NCI-H69 (cell line): ENCODE measurements at regions not wholly inside any gene's neighbourhood (a gene's known extent, or its start where the extent isn't known, plus 50 kb on each side); places are given as distances from the start of the nearest gene placed in this dataset.

Experiments
- DNase-seq: peaks from one replicate; lab custom pipeline; 2025; lab: John Stamatoyannopoulos, UW

DNA sequence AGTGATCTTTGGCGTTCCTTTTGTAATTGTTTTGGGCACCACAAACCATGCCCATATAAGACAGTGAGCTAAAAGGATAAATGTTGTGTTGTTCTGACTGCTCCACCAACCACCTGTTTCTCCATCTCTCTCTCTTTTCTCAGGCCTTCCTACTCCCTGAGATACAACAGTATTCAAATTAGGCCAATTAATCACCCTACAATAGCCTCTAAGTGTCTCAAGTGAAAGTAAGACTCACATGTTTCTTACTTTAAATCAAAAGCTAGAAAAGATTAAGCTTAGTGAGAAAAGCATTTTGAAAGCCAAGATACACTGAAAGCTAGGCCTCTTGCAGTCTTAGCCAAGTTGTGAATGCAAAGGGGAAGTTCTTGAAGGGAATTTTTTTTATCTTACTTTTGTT is 268.8 kb upstream of the NREP start:
- no peak for DNase-seq

DNA sequence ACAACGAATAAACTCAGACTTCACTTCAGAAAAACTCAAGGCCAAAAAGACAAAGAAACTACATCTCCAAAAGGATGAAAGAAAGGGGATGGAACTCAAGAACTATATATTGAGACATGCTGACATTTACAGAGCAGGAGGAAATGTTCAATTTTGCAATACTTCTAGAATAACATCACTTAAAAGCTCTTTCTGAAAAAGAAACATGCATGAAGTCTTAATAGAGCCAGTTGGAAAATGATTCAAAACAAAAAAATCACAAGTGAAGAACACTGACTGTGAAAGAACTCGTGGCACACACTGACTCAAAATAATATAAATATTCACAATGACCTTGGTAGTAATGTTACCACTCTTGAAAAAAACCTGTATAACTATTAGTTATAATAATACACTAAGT is 267.8 kb upstream of the NREP start:
- DNase-seq, result no peak

GRCh38 chr5:112024221-112024620 is 267.2 kb upstream of the NREP start:
- DNase-seq, result no peak

DNA sequence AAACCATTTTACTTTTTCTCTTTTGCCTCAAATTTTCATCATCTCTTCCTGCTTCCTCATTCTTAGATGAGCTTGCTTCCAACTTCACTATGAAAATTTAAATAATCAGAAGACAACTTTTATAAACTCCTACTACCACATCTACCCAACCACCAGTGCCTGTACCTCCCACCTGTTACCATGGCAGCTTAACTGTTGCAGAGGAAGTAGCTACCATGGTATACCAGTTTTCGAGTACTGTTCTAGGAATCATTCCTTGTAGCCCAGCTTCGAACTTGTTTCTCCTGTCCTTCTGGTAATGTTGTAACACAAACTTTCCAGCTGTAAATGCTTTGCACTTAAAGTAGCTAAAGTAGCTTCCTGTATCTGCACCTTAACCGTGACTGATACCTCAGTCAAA is 266.8 kb upstream of the NREP start:
- no peak for DNase-seq

DNA sequence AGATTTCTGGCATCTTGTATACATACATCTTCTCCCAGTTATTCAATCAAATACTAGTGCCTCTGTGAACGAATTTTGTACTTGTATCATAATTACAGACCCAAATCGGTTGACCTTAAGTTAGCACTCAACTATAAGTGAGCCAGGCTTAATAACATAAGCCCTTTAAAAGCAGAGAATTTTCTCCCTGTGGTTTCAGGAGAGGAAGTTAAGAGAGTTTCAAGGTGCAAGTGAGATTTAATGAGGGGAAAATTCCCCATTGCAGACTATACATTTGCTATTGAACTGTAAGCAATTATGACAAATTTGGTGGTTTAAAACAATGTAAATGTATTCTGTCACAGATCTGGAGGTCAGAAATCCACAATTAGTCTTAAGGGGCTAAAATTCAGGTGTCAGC is 261.9 kb upstream of the NREP start:
- DNase-seq, result no peak

GRCh38 chr5:112016980-112017379 is 260.0 kb upstream of the NREP start:
- no peak for DNase-seq

- DNase-seq, result no peak
Observed at GRCh38 chr5:112014783-112015395, 257.9 kb upstream of the NREP start.

GRCh38 chr5:112013660-112014059 is 256.7 kb upstream of the NREP start:
- DNase-seq, result no peak

DNA sequence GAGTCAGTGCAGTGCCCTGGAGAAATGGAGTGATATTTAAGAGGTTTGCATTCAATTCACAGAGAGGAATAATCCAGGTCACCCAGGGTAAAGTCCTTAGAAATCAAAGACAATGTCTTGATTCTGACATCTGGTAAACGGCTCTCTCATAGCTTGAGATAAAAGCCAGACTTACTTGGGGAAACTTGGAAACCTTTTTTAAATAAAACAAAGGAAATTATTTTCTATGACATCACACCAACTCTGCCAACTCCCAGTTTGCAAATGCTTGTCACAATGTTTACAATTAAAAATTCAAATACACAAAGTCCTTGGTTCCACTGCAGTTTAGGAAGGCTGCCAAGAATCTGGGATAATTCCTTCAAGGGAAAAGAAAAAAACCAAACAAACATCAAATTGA is 255.1 kb upstream of the NREP start:
- no peak for DNase-seq

DNA sequence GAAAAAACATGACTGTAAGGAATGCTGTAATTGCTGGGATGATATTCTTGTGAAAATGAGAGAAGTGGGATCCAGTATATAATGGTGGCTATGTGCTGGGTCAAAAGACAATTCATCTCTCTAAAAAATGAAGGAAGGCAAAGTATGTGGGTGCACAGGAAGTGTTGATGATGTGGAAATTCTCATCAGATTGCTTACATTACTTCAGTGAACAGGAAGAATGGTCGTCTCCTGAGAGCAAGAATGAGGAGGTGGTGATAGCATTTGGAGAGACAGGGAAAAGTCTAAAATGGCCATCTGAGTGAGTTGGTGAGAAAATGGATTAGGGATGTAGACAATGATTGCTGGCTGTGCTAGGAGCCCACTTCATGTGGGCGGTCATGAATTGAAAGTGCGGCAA is 253.5 kb upstream of the NREP start:
- DNase-seq, result no peak

- DNase-seq, result no peak
Observed at GRCh38 chr5:112006721-112007120, 249.7 kb upstream of the NREP start.

DNA sequence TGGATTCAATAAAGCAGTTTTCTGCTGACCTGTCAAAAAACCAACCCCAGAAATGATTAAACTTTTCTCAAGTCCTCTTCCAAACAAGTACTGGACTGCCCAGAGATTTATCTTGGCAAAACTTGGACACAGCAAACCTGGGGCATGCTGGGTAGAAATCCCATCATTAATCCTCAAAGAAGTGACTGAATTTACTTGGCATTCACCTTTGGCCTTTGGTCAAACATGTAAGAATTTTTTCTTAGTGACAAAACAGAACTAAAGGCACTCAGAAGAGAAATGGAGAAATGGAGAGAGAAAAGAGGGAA is 248.6 kb upstream of the NREP start:
- no peak for DNase-seq

- no peak for DNase-seq
Observed at GRCh38 chr5:112004867-112005622, 248.1 kb upstream of the NREP start.

DNA sequence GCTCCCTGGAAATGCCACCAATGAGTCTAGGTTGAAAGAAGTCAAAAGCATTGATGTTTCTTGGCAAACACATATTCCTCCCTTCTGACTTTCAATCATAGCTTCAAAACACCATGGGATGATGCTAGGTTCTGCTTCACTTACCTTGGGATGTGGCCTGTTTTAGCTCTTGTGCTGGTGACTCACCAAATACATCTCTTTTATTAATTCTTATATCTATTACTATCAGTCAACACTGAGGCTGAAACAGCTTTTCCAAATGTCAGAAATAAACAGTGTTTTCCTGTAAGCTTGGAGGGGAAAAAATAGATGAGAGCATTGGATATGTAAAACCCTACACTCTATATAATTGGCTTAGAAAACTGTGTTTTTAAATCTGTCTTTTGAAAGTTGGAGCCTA is 245.4 kb upstream of the NREP start:
- no peak for DNase-seq

DNA sequence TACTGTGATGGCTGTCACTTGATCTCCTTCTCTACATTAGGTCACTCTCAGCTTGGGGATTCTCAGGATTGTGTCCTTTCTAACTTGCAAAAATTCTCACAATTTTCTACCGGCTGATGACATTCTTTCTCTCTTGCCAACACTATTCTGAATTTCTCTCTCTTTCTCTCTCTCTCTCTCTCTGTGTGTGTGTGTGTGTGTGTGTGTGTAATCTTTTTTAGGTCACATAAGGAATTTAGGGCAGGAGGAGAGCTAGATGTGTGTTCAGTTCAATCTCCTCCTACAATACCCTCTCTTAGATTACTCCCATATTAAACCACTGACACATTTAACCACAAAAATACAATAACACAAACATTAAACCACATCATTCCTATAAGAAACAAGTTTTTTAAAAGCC is 242.3 kb upstream of the NREP start:
- DNase-seq, result no peak

DNA sequence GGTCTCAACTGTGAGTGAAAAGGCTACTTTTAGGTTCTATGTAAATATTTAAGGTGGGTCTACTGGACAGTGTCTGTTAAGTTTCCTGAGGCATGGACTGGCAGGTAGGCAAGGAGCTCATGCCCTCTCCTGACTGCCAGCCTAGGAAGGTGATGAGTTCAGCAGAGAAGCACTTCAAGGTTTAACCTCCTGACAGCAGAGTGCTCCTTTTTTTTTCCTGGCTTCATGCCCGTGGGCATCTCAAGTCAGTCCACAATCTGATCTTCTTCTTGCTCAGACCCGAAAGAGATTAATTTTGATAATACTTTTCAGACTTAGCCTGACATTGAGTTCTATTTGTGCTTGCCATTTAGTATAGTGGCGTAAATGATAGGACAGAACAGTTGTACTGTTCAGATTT is 241.9 kb upstream of the NREP start:
- DNase-seq, result no peak

DNA sequence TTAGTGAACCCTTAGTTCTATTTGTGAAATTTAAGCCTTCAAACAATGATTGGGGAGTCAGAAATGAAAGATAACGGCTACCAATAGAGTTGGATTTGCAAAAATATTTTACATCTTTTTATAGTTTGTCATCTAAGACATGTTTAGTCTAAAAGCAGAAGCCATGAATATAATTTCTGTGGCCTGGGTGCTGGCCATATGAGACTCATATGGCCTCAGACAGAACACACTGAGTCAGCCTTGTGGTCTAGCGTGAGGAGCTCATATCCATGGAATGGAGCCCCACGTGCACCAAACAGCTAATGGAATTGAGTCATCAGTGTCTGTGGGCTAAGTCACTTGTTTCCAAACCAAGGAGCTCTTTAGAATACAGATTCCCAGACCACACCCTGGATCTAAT is 240.7 kb upstream of the NREP start:
- DNase-seq, result no peak

DNA sequence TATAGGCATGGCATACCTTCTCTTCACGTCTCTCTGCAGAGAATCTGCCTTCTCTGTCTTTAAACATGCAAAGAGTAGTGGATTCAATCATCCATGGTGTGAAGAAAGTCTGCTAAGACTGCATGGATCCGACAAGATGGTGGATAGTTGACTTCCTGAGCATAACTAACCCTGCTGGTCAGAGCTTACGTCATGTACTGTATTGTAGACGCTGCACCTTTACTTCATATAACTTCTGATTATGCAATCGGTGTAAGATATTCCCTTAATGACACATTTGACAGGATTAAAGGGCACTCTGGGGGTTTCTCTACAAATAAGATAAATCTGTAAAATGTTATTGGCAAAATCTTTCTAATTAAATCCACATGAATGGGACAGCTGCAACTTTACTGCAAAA is 240.3 kb upstream of the NREP start:
- no peak for DNase-seq

GRCh38 chr5:111996574-111996973 is 239.6 kb upstream of the NREP start:
- DNase-seq, result no peak

DNA sequence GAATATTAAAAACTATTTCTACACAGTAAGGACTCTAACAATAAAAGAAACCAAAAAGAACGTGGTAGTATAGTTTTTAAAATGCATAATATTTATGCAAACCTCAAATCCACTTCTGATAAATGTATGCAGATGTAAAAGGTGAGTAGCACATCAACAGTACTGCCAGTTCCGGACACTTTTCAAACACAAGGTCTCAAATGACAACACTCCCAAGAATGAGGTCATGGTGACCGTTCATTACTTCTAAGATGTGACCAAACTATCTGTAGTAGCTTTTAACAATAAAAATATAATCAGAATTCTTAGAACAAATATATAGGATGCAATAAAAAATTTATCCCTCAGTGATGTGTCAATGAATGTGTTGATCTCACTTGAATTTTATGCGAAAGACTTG is 238.7 kb upstream of the NREP start:
- no peak for DNase-seq

- no peak for DNase-seq
Observed at GRCh38 chr5:111993242-111993641, 236.2 kb upstream of the NREP start.

DNA sequence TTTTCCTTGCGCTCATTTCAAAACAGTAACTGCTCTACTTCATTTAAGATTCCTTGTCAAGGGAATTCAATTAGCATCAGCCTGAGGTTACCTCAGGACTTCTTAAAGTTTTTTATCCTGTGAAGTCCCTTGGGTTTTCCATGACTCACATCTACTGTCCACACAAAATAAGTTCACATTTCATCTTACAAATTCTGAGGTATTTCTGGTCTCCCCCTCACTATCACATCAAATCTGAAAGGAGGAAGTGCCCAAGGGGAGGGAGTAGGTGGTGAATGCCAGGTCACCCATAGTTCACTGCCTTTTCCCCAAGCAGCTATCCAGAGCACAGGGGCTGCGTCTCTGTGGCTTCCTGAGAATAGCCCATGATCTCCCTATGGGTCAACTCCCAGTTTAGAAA is 227.1 kb upstream of the NREP start:
- no peak for DNase-seq

- DNase-seq, result no peak
Observed at GRCh38 chr5:111983459-111983858, 226.5 kb upstream of the NREP start.

- no peak for DNase-seq
Observed at GRCh38 chr5:111977436-111977829, 220.4 kb upstream of the NREP start.
